ENCODE measurements at regions not wholly inside any gene's neighbourhood (a gene's known extent, or its start where the extent isn't known, plus 50 kb on each side); places are given as distances from the start of the nearest gene placed in this dataset.

GRCh38 chr2:238696331-238696730 lies 151.6 kb upstream of the TWIST2 start:
- TF ChIP-seq, protein P1, sequence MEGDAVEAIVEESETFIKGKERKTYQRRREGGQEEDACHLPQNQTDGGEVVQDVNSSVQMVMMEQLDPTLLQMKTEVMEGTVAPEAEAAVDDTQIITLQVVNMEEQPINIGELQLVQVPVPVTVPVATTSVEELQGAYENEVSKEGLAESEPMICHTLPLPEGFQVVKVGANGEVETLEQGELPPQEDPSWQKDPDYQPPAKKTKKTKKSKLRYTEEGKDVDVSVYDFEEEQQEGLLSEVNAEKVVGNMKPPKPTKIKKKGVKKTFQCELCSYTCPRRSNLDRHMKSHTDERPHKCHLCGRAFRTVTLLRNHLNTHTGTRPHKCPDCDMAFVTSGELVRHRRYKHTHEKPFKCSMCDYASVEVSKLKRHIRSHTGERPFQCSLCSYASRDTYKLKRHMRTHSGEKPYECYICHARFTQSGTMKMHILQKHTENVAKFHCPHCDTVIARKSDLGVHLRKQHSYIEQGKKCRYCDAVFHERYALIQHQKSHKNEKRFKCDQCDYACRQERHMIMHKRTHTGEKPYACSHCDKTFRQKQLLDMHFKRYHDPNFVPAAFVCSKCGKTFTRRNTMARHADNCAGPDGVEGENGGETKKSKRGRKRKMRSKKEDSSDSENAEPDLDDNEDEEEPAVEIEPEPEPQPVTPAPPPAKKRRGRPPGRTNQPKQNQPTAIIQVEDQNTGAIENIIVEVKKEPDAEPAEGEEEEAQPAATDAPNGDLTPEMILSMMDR (IDR thresholded peaks at IDR 0.05; ENCODE audit: borderline replicate concordance, insufficient read depth, low read depth, low read length), result no peak
- H3K4me3 ChIP-seq (ENCODE audit: low read depth, low read length), result no peak overlapping the region

DNA sequence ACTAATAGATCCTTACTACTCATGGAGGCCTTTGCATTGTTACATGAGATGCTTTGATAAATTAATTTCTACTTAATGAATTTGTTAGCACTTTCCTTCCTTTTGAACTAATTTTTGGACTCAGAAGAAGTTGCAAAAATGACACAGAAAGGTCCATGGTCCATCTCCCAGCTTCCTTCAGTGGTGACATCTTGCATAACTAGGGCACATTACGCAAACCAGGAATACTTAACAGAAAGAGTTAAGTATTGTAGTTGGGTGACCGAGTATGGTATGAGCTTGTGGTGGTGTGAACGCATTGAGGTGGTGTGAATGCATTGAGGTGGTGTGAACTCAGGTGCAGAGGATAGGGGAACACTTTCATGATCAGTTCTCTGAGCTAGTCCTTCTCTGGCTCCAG lies 151.1 kb upstream of the TWIST2 start:
- H3K4me3 ChIP-seq (ENCODE audit: low read depth, low read length), result no peak overlapping the region
- TF ChIP-seq, protein P1 (IDR thresholded peaks at IDR 0.05; ENCODE audit: borderline replicate concordance, insufficient read depth, low read depth, low read length), result no peak

GRCh38 chr2:238697193-238698071 lies 150.5 kb upstream of the TWIST2 start:
- TF ChIP-seq, protein P1 (IDR thresholded peaks at IDR 0.05; ENCODE audit: borderline replicate concordance, insufficient read depth, low read depth, low read length), result no peak
- no peak overlapping the region for H3K4me3 ChIP-seq (ENCODE audit: low read depth, low read length)

DNA sequence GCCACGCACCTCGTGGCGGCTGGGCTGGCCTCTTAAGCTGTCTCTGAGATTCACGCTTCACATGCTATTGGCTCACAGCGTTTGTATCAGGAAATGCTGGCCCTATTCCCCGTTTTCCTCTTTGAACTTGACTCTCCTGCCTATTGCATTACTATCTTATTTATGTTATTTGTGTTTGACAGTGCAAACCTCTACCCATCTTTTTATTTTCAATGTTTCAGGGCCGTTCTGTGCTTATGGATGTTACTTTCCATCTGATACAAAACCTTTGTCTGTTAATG lies 149.9 kb upstream of the TWIST2 start:
- no peak overlapping the region for H3K4me3 ChIP-seq (ENCODE audit: low read depth, low read length)
- TF ChIP-seq, protein P1 (IDR thresholded peaks at IDR 0.05; ENCODE audit: borderline replicate concordance, insufficient read depth, low read depth, low read length), result no peak

DNA sequence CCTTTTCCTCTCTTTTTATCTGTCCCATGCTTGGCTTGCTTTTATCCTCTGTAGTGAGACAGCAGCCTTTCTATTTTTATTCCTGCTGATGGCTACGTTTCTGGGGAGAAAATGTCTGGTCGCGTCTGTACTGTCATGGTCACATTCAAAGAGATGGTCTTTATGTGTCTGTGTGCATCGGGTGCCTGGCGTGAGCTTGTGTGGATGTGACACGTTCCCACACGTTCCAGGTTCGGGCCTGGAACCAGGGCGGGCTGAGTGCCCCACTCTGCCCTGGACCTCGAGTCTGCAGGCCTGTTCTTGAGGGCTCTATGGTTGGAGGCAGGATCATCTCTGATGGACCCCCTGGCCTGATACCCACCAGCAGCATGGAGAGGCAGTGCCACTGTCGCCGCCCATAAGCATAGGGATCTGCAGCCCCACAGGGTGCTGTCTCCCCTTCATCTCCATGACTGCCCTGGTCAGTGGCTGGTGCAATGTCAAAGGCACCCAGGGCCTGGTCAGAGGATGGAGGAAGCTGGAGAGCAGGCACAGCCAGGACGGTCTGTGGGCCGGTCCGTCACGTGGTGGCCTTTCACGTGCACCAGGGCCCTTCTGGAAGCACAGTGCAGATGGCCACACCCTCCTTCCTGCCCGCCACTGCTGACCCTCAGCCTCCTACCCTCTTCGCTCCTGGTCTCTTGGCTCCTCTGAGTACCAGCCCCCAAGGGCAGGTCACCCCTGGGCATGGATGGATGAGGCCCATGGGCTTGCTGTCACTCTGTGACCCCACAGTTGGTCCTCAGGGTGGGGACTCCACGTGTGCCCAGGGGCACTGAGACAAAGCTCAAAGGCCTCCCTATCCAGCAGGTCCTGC lies 149.2 kb upstream of the TWIST2 start:
- H3K4me3 ChIP-seq (ENCODE audit: low read depth, low read length), result no peak overlapping the region
- TF ChIP-seq, protein P1 (IDR thresholded peaks at IDR 0.05; ENCODE audit: borderline replicate concordance, insufficient read depth, low read depth, low read length), result no peak

DNA sequence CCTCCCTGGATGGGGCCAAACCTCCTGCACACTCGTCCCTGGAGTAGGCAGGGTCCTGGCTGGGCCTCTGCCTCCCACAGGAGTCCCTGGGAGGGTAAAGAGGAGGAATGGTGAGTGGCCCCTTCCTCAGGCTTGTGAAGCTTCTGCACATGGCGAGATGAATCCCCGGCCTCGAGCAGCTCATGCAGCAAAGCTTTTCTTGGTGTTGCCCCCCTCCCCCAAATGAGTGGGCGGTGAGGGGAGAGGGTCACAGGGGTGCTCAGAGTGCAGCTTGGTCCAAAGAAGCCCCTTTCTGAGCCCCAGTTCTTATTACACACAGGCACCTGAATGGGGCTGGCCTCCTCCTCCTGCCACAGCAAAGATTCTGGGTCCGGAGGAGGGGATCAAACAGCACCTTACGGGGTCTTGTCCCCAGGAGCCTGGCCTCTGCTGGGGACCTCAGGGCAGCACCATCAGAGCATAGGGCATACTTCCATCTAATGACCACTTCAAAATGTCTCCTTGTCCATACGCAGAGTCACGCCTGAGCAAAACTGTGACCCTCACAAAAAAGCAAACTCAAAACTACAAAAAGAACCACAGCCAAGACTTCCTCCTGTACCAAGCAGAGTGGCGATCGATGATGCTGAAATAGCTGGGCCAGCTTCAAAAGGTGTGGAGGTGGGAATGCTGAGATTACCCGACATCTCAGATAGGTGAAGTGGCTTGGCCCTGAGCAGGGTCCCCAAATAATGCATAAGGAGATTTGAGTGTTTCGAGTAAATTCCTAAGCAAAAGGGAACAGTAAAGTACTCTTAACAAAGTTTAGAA lies 148.4 kb upstream of the TWIST2 start:
- H3K4me3 ChIP-seq (ENCODE audit: low read depth, low read length), result no peak overlapping the region

More for the DNA sequence above, 148.4 kb upstream of the TWIST2 start:
- TF ChIP-seq, protein P1 (IDR thresholded peaks at IDR 0.05; ENCODE audit: borderline replicate concordance, insufficient read depth, low read depth, low read length), result no peak

Measured in GM12875 (cell line).